ENCODE measurements at regions not wholly inside any gene's neighbourhood (a gene's known extent, or its start where the extent isn't known, plus 50 kb on each side); places are given as distances from the start of the nearest gene placed in this dataset.
A peak's percentile ranks its signal among the peaks of the same experiment; 100 is the strongest.

DNA sequence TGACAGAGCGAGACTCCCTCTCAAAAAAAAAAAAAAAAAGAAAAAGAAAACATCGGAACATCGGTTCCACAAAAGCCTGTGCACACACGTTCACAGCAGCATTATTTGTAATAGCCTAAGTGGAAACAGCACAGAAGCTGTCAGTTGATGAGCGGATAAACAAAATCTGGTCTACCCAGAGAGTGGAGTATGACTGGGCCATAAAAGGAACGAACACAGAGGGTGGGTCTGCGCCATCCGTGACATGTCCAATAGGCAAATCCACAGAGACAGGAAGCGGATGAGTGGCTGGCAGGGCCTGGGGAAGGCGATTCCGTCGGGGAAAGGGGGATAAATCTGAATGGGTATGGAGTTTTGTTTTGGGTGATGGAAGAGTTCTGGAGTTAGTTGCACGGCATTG lies 212.2 kb upstream of the CIBAR2 start:
- peaks cover 15% of the 10 kb centered on the region for H3K27me3 Mint-ChIP-seq (ENCODE audit: unreplicated experiment)

DNA sequence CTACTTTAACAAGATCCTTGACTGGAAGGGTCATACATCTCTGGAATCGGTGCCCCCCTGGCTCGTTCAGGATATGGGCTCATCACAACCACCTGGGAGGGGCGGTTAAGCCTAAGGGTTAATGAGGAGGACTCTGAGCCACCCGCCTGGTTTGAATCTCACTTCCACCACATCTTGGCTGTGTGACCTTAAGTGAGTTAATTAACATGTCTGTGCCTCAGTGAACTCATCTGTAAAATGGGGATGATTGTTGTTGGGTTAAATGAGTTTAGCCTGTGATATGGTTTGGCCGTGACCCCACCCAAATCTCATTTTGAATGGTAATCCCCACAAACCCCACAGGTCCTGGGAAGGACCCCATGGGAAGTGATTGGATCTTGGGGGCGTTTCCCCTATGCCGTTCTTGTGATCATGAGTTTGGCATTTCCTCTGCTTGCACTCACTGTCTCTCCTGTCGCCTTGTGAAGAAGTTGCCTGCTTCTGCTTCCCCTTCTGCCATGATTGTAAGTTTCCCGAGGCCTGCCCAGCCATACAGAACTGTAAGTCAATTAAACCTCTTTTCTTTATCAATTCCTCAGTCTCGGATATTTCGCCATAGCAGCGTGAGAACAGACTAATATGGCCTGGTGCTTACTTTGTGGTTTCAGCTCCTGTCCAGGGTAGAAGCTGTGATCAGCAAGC lies 214.0 kb upstream of the CIBAR2 start:
- no peak for DNase-seq (ENCODE audit: low spot score)
- TF ChIP-seq, protein P1, sequence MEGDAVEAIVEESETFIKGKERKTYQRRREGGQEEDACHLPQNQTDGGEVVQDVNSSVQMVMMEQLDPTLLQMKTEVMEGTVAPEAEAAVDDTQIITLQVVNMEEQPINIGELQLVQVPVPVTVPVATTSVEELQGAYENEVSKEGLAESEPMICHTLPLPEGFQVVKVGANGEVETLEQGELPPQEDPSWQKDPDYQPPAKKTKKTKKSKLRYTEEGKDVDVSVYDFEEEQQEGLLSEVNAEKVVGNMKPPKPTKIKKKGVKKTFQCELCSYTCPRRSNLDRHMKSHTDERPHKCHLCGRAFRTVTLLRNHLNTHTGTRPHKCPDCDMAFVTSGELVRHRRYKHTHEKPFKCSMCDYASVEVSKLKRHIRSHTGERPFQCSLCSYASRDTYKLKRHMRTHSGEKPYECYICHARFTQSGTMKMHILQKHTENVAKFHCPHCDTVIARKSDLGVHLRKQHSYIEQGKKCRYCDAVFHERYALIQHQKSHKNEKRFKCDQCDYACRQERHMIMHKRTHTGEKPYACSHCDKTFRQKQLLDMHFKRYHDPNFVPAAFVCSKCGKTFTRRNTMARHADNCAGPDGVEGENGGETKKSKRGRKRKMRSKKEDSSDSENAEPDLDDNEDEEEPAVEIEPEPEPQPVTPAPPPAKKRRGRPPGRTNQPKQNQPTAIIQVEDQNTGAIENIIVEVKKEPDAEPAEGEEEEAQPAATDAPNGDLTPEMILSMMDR (IDR thresholded peaks at IDR 0.05; ENCODE audit: unreplicated experiment): no peak
- Mint-ChIP-seq H3K9me3 (ENCODE audit: unreplicated experiment) (no peaks in the 10 kb centered on the region), H3K4me3 (ENCODE audit: unreplicated experiment) (no peak overlapping the region), H3K27me3 (ENCODE audit: unreplicated experiment) (peaks cover 9% of the 10 kb centered on the region), H3K4me1 (ENCODE audit: unreplicated experiment) (peaks cover 31% of the 10 kb centered on the region), H3K27ac (ENCODE audit: unreplicated experiment) (peak overlapping the region; percentile 4), H3K36me3 (ENCODE audit: low read depth, unreplicated experiment) (no peaks in the 10 kb centered on the region)

More for the DNA sequence above, 212.2 kb upstream of the CIBAR2 start:
- Mint-ChIP-seq H3K27ac (ENCODE audit: unreplicated experiment) (no peak overlapping the region), H3K36me3 (ENCODE audit: low read depth, unreplicated experiment) (no peaks in the 10 kb centered on the region), H3K4me3 (ENCODE audit: unreplicated experiment) (no peak overlapping the region), H3K9me3 (ENCODE audit: unreplicated experiment) (no peaks in the 10 kb centered on the region), H3K4me1 (ENCODE audit: unreplicated experiment) (peaks cover 22% of the 10 kb centered on the region)
- TF ChIP-seq, protein P1 (IDR thresholded peaks at IDR 0.05; ENCODE audit: unreplicated experiment): no peak
- DNase-seq (ENCODE audit: low spot score): no peak

DNA sequence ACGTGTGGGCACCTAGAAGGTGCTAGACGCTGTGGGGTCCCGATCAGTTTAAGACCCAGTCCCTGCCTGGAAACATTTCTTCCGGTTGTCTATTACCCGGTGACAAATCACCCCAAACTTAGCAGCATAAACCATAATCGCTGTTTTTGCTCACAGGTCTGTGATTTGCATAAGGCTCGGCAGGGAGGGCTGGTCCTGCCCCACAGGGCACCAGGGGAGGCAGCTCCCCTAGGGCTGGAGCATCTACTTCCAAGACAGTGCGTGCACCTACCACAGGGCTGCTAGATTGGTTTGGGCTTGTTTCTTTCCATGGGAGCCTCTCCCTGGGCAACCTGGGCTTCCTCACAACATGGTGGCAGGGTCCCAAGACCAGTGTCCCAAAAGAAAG lies 214.5 kb upstream of the CIBAR2 start:
- H3K4me3 Mint-ChIP-seq (ENCODE audit: unreplicated experiment): no peak overlapping the region
- H3K36me3 Mint-ChIP-seq (ENCODE audit: low read depth, unreplicated experiment): no peaks in the 10 kb centered on the region
- peak overlapping the region; percentile 4 for H3K27ac Mint-ChIP-seq (ENCODE audit: unreplicated experiment)
- peaks cover 31% of the 10 kb centered on the region for H3K4me1 Mint-ChIP-seq (ENCODE audit: unreplicated experiment)
- H3K27me3 Mint-ChIP-seq (ENCODE audit: unreplicated experiment): peaks cover 9% of the 10 kb centered on the region
- DNase-seq (ENCODE audit: low spot score): no peak
- TF ChIP-seq, protein P1 (IDR thresholded peaks at IDR 0.05; ENCODE audit: unreplicated experiment): no peak
- no peaks in the 10 kb centered on the region for H3K9me3 Mint-ChIP-seq (ENCODE audit: unreplicated experiment)

DNA sequence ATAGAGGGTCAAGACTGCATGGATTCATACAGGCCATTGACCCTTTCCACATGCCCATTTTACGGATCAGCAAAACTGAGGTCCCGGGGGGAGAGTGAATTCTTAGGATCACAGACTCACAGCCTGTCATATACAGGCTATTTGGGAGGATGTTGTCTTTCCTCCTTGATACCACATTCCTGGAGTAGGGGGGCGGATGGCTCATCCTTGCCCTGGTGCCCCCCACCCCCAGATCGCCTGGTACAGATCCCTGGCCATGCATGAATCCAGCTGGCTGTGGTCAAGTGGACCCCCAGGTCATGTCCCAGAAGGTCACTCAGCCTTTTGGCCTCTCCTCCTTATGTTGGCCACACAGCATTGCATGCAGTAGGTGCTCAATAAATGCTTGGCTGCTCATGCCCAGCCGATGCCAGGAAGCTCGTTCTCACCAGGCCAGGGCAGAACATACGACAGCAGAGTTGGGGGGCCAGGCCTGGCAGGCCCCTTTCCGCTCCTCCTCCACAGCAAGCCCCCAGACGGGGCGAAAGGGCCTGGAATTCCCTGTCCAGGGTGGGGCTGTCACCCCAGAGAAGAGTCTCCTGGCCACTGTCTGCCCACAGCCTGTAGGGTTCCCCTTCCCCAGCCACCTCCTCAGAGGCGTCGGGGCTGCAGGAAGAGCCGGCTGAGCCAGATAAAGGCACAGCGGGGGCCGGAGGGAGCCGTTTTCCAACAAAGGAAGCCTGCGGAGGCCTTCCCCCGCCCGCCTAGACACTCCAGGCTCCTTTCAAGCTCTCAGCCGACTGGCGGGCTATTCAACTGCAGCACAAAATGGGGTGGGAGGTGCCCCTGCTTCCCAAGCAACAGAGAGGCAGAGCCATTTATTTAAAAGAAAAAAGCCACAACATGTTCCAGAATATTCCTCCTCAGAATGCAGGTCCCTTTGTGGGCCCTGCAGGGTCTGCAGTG lies 215.7 kb upstream of the CIBAR2 start:
- peaks cover 37% of the 10 kb centered on the region for H3K4me1 Mint-ChIP-seq (ENCODE audit: unreplicated experiment)
- peak overlapping the region; percentile 19 for H3K4me3 Mint-ChIP-seq (ENCODE audit: unreplicated experiment)
- peaks cover 3% of the 10 kb centered on the region for H3K36me3 Mint-ChIP-seq (ENCODE audit: low read depth, unreplicated experiment)
- DNase-seq (ENCODE audit: low spot score): peak; percentile 79
- TF ChIP-seq, protein P1 (IDR thresholded peaks at IDR 0.05; ENCODE audit: unreplicated experiment): no peak
- H3K9me3 Mint-ChIP-seq (ENCODE audit: unreplicated experiment): no peaks in the 10 kb centered on the region
- H3K27me3 Mint-ChIP-seq (ENCODE audit: unreplicated experiment): peaks cover 12% of the 10 kb centered on the region
- peak overlapping the region; percentile 61 for H3K27ac Mint-ChIP-seq (ENCODE audit: unreplicated experiment)

DNA sequence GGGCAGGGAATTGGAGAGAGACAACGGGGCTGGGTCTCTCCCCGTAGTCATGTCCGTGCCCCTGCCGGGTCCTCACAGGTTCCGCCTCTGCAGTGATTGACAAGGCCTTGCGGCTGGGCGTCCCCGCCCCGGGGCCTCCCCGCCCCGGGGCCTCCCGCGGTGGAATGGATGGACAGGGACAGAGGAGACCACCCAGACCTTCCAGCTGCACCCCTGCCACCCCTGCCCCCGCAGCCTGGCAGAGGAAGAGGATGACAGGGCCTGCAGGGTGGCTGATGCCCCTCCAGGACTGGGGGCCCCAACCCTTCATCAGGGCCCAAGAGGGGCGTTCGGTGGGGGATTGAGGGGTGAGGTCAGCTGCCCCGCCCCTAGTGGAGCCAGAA lies 216.4 kb upstream of the CIBAR2 start:
- peaks cover 38% of the 10 kb centered on the region for H3K4me1 Mint-ChIP-seq (ENCODE audit: unreplicated experiment)
- H3K27ac Mint-ChIP-seq (ENCODE audit: unreplicated experiment): peak overlapping the region; percentile 57
- H3K9me3 Mint-ChIP-seq (ENCODE audit: unreplicated experiment): no peaks in the 10 kb centered on the region
- H3K36me3 Mint-ChIP-seq (ENCODE audit: low read depth, unreplicated experiment): peaks cover 3% of the 10 kb centered on the region
- DNase-seq (ENCODE audit: low spot score): peak; percentile 52
- H3K4me3 Mint-ChIP-seq (ENCODE audit: unreplicated experiment): peak overlapping the region; percentile 15
- H3K27me3 Mint-ChIP-seq (ENCODE audit: unreplicated experiment): peaks cover 12% of the 10 kb centered on the region
- TF ChIP-seq, protein P1 (IDR thresholded peaks at IDR 0.05; ENCODE audit: unreplicated experiment): no peak

All from endothelial cell (in vitro differentiated cells).